ENCODE measurements at regions not wholly inside any gene's neighbourhood (a gene's known extent, or its start where the extent isn't known, plus 50 kb on each side); places are given as distances from the start of the nearest gene placed in this dataset.

DNA sequence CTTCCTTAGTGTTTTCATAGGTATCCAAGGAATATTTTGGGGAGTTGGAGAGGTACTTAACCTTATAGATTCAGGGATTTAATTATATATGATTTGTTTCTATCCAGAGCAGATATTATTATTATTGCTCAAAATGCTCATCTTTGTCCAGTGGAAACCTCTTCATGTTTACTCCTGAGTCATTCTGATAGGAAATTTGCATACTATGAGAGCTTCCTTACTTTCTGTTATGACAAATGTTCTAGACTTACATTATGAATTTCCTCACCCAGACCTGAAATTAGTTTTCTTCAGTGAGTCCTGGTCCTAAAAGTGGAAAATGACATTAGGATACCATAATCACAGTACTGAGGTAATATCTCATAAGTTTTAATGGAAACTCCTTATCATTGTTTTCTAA, 57.5 kb upstream of the PLPPR5 start:
- no TSS peak for BruUV-seq (replicated peaks)
- Histone ChIP-seq H4K20me1 (ENCODE audit: control insufficient read depth, insufficient read depth) (no peaks in the 10 kb centered on the region), H3K27ac (ENCODE audit: control insufficient read depth, insufficient read depth) (no peak overlapping the region), H3K9me3 (replicated peaks; ENCODE audit: control insufficient read depth, insufficient read depth, low read length) (no peaks in the 10 kb centered on the region), H3K79me2 (ENCODE audit: control insufficient read depth, insufficient read depth, low read length) (no peaks in the 10 kb centered on the region), H2AFZ (ENCODE audit: control insufficient read depth, low read depth, low read length) (no peak overlapping the region), H3K9ac (ENCODE audit: control insufficient read depth, insufficient read depth, low read length) (no peak overlapping the region), H3K4me3 (no peak overlapping the region), H3K4me2 (ENCODE audit: control insufficient read depth, insufficient read depth) (no peak overlapping the region), H3K36me3 (ENCODE audit: control insufficient read depth in 2 of 2, insufficient read depth in 2 of 2, low read length in 1 of 2) (no peaks in the 10 kb centered on the region), H3K4me1 (ENCODE audit: control insufficient read depth, insufficient read depth, low read length) (no peaks in the 10 kb centered on the region), H3K27me3 (replicated peaks in 1 of 2; ENCODE audit: control insufficient read depth in 2 of 2, insufficient read depth in 2 of 2, low read length in 1 of 2) (no peaks in the 10 kb centered on the region)
- FAIRE-seq: no peak
- RAD21 ChIA-PET (ENCODE audit: unreplicated experiment): no interaction called here
- POLR2A ChIA-PET: interaction anchor here (0.5 kb wide), 1 partner anchor 720 kb away, joined by 6 read pairs; no protein-coding TSS in a partner anchor
- SMC1A ChIA-PET (ENCODE audit: uncharacterized antibody, unreplicated experiment): no interaction called here
- in situ Hi-C loops (cut with MboI) (no loop called here), intact Hi-C loops (cut with micrococcal nuclease; ENCODE audit: unreplicated experiment) (no loop called here)
- CTCF ChIA-PET: no interaction called here
- DNase-seq (ENCODE audit: low read depth, low spot score): no peak
- ATAC-seq: no peak
- TF ChIP-seq HDAC6 (IDR thresholded peaks at IDR 0.05; ENCODE audit: unreplicated experiment) (no peak), HCFC1 (IDR thresholded peaks at IDR 0.05; ENCODE audit: low read length) (no peak), CHD1 (IDR thresholded peaks at IDR 0.05; ENCODE audit: low read depth, low read length) (no peak), JUNB (IDR thresholded peaks at IDR 0.05) (peak; percentile 78), GABPA (IDR thresholded peaks at IDR 0.05; ENCODE audit: low read depth) (no peak), MYC (IDR thresholded peaks at IDR 0.05; ENCODE audit: insufficient read depth, insufficient read length, insufficient replicate concordance, low read length, severe bottlenecking) (no peak), POU2F2 (IDR thresholded peaks at IDR 0.05; ENCODE audit: borderline replicate concordance, low read depth, low read length) (0 out of 3 replicates have a peak, but pooled peaks have one; percentile 48)
- TF ChIP-seq, protein P1, sequence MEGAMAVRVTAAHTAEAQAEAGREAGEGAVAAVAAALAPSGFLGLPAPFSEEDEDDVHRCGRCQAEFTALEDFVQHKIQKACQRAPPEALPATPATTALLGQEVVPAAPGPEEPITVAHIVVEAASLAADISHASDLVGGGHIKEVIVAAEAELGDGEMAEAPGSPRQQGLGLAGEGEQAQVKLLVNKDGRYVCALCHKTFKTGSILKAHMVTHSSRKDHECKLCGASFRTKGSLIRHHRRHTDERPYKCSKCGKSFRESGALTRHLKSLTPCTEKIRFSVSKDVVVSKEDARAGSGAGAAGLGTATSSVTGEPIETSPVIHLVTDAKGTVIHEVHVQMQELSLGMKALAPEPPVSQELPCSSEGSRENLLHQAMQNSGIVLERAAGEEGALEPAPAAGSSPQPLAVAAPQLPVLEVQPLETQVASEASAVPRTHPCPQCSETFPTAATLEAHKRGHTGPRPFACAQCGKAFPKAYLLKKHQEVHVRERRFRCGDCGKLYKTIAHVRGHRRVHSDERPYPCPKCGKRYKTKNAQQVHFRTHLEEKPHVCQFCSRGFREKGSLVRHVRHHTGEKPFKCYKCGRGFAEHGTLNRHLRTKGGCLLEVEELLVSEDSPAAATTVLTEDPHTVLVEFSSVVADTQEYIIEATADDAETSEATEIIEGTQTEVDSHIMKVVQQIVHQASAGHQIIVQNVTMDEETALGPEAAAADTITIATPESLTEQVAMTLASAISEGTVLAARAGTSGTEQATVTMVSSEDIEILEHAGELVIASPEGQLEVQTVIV (IDR thresholded peaks at IDR 0.05; ENCODE audit: borderline replicate concordance, partially characterized antibody): no peak
- TF ChIP-seq, protein P2, sequence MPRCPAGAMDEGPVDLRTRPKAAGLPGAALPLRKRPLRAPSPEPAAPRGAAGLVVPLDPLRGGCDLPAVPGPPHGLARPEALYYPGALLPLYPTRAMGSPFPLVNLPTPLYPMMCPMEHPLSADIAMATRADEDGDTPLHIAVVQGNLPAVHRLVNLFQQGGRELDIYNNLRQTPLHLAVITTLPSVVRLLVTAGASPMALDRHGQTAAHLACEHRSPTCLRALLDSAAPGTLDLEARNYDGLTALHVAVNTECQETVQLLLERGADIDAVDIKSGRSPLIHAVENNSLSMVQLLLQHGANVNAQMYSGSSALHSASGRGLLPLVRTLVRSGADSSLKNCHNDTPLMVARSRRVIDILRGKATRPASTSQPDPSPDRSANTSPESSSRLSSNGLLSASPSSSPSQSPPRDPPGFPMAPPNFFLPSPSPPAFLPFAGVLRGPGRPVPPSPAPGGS (IDR thresholded peaks at IDR 0.05; ENCODE audit: borderline replicate concordance, insufficient read depth, low read depth, low read length, poor library complexity, severe bottlenecking): no peak

Data from GM12878 (cell line).